ENCODE measurements at regions not wholly inside any gene's neighbourhood (a gene's known extent, or its start where the extent isn't known, plus 50 kb on each side); places are given as distances from the start of the nearest gene placed in this dataset.
"Not testable (repeated sequence)": the region's sequence is repeated elsewhere in the genome, so short reads cannot be mapped to it uniquely, and the experiment has no call there.

DNA sequence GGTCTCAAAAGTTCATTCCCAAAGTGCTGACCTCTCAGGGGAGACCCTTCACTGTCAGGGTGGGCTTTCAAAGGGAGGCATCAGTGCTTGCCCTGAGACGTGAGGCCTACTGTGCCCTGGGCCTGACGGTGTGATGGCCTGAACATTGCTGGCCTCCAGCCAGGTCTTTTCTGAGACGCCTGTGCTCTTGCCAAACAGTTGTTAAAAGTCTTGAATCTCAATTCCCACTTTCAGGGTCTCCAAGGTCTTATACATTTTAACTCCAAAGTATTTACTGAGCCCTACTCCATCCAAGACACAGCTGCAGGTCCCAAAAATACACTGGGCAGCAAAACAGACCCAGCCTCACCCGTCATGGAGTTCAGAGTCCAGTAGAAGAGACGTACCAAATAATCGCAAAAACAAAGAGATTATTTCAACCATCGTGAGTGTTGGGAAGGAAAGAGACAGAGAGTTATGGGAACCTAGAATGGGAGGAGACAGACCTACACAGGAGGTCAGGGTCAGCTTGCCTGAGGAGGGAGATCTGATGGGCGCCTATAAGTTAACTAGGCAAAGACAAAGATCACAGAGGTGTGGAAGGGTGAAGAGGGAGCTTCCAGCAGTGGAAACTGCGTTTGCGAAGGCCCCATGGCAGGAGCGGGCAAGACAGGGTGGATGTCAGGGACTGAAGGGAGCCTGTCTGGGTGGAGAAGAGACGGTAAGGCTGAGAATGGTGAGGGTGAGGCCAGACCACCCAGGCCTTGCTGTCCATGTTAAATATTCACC lies 446.3 kb downstream of the PREX1 start:
- no peak for DNase-seq (ENCODE audit: low spot score)

DNA sequence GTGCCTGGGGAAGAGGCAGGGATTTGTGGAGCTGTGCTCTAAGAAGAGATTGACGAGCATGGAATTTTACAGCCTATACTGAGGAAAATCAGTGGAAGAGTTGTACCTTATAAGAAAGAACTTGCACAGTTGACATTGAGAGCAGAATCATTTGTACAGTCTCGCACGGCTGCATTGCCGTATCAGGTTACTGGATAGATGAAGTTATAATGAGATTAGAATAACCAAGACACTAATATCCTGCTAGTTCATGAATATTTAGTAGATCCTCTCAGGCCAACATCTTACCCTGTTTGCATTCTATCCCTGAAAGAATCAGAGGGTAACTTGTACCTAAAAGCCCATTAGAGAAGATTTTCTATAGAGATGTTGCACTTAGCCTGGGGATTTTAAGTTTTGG lies 447.1 kb downstream of the PREX1 start:
- DNase-seq (ENCODE audit: low spot score) = no peak

DNA sequence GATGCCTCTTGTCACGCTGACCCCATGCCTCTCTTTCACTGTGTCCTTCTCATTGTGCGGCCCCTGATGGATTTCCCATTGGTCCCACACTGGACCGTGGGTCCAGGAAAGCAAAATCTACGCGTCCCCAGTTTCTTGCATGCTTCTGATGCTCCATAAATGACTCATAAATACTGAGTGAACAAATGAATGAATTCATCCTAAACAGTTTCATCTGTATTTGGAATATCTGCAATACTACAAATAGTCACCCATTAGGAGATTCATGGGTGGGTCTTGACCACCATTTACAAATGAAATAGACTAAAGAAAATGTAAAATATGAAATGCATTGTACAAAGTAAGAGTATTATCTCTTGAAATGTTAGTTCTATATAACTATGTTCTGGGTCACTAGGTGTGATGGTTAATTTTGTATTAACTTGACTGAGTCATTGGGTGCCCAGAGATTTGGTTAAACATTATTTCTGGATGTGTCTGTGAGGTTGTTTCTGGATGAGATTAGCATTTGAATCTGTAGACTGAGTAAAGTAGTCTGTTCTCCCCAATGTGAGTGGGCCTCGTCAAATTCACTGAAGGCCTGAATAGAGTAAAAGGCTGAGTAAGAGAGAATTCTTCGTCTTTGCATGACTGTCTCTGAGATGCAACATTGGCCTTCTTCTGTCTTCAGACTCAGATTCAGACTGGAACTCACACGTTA lies 448.7 kb downstream of the PREX1 start:
- no peak for DNase-seq (ENCODE audit: low spot score)

DNA sequence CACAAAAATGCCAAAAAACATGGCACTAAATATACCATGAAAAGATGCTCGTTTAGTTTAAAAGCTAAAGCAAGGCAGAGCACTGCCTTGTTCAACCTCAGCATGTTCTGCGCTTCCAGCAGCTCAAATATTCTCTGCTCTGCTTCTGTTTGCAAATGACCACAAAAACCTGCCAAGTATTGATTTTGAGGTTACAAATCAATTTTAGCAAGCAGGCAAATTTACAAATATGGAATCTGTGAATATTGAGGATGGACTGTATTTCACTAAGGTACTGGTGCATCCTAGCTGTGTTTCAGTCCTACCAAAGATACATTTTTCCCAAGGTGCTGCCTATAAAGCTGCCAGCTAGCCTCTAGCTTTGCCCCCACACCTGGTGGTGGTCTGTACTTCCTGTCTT lies 449.9 kb downstream of the PREX1 start:
- DNase-seq (ENCODE audit: low spot score) = no peak

DNA sequence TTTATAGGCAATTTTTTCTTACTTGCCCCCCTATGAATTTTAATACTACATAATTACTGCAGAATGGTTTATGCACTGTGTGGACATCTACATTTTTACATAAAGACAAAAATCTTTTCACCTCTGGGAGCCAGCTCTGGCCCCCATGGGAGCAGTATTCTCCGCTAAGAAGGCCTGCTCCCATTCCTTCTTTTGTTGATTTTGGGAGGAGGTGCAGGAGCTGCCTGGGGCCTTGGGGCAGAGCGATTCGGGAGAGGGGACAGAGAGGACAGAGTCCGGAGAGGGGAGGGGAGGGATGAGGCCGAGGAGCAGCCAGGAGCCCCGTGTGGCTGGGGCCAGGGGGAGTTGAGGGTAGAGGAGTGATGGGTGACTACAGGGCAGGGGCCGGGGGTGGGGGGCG lies 452.0 kb downstream of the PREX1 start:
- DNase-seq (ENCODE audit: low spot score) = no peak

DNA sequence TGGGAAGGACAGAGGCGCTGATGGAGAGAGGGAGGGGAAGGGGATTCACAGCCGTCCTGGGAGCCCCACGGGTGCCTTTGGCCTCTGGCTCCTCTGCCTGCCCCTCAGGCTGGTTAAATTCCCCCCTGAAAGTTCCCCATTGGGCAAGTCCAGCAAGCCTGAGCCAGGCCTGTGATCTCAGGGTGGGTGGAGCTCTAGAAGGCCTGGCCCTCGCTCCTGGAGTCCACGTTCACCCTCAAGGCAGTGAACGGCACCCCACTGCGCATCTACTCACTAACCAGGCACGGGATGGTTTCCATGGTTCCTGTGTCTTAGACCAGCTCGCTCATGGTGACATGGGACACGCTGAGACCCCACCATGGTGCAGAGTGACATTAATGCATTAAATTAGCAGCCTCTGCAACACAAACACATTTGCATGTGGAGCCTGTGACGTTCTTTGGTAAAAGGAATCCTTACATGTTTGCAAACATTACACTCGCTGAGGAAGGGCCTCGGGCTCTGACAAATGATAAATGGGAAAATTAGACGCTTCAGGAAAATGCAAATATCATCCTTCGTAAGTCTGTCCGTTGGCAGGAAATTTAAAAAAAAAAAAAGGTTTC lies 452.7 kb downstream of the PREX1 start:
- DNase-seq (ENCODE audit: low spot score) = no peak

DNA sequence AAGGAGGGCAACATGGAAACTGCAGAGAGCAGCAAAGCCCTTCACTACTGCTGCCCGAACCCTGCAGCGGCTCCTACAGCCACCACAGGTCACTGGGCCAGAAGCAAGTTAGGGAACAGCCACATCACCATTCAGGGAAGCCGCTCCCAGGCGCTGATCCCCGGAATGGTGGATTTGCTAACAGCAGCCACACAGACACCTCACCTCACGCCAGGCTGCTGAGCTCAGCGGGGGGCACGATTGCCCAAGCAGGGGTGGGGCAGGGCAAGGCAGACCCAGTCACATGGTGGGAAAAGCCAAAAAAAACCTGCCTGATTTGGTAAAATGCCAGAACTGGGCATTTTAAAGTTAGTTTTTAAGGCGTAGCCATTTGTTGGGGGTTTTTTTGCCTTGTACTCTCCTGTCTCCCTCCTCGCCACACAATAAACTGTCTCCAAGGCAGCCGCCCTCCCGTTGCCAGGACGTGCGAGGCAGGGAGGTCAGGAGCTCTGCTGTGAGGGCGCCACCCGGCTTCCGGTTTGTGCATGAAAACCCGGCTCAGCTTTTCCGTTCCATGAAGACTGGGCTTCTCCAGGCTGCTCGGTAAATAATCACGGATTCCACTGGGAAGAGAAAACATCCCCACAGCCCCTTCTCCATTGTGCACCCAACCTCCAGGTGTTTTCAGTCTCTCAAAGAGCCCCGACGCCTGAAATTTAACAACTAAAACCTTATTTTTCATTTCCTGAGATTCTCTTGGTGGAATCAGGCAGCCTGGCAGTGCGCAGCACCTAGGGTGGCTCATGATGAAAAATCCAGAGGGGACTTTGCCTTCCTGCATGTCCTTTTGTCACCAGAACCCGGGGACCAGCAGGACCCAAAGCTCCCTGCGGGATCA lies 453.5 kb downstream of the PREX1 start:
- DNase-seq (ENCODE audit: low spot score) = not testable (repeated sequence)

DNA sequence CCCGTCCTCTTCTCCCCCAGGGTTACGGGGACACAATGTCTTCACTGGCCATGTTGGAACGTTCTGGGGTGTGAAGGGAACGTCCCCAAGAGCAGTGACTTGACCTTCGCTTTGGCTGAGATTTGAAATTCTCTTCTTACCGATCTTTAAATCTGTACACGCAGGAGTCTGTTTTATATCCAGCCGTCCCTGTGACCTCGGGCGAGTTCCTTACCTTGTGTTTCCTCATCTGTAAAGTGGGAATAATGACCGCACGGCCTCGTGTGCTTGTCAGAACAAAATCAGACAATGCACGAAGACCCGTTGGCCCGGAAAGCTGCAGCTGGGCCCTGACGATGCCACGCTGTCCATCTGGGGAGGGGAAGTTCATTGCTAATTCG lies 454.3 kb downstream of the PREX1 start:
- no peak for DNase-seq (ENCODE audit: low spot score)

DNA sequence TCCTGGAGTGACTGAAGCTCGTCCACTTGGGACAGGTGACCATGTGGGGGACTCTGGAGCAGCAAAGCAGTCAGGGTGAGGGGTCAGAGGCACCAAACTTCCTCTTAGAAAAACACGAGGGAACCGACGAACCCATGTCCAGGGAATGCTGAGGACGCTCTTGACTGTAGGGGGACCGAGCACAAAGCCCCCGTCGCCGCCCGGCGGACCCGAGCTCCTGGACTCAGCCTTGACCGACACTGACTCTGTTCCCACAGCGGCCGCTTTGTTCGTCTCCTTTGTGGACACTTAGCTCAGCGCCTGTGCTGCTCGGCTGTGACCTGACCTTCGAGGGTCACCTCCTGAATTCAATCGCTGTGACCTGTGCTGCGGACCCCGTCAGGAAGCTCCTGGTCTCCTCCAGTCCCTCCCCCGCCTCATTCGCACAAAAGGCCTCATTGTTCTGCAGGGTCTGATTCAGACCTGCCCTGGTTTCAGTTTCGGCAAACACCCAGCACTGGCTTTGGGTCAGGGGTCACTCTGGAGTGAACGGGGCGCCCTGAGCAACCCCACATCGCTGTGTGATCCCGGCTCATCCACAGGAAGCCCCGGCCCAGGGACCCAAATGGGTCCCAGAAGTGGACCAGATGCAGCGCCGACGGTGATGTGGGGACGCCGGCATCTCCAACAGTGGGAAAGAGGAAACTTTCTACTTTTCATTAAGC lies 454.8 kb downstream of the PREX1 start:
- not testable (repeated sequence) for DNase-seq (ENCODE audit: low spot score)

DNA sequence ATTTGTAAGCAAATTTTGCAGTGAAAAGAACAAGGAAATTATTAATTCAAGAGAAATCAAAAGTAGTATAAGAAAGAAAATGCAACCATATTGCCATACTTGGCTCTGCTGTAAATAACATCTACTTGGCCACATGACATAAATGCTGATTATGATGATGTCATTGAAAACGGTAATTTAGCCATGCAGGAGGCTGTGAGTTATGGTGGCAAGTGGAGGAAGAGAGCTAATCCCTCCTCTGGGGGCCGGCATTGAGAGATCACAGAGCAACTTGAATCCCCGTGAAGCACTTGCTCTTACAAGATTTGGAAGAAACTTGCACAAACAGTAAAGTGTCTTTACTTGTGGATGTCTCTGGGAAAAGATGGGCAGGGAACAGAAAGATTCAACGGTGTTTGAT lies 456.6 kb downstream of the PREX1 start:
- no peak for DNase-seq (ENCODE audit: low spot score)

DNA sequence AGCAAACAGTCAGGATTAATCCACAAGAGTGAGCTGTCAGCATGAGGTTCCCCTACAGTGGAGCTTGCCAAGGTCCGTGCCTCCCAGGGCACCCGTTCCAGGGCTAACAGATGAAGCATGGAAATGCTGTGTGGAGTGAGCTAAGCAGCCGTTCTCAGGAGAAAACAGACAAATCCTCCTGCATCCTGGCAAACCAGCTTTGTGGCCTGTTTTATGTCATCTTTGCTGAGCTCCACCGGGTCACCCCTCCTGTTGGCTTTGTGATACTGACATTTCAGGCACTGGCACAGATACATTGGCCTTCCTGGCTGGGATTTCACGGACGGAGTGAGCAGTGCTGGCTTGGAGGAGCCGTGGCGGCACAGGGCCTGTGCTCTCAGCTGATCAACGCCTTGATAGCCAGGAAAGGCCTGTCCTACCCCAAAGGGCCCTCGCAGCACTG lies 459.2 kb downstream of the PREX1 start:
- not testable (repeated sequence) for DNase-seq (ENCODE audit: low spot score)

DNA sequence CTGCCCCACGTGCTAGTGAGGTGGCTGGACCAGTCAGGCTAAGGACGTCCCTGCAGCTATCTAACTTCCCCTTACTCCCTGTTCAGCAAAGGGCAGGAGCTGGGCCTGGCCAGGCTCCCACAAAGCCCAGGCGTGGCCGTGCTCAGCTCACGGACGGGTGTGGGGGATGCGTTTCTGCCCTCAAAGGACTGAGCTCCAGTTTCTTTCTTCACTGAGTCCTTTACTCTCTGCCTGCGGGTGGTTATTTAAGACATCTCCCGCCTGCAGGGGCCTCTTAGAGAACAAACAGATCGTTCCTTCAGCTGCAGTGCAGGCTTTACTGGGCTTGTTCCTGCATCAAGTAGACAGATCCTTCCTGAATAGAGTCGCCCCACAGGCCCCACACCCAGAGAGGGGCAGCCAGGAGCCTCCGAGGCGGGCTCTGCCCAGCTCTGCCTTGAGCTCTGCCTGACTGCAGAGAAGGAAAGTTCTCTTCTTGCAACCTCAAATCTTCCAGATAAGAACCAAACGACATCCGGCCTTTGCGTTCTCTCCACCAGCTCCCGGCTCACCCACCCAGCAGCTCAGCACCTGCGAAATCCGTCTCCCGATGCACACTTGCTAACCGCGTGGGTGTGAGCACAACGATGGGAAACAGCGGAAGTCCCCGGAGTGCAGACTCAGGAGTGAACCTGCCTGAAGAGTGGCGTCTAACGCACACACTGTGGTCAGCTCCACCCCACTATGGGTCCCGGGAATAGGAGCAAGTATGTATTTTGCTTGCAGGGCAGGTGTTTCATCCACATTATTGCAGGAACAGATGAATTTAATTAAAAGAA lies 460.0 kb downstream of the PREX1 start:
- DNase-seq (ENCODE audit: low spot score) = not testable (repeated sequence)

DNA sequence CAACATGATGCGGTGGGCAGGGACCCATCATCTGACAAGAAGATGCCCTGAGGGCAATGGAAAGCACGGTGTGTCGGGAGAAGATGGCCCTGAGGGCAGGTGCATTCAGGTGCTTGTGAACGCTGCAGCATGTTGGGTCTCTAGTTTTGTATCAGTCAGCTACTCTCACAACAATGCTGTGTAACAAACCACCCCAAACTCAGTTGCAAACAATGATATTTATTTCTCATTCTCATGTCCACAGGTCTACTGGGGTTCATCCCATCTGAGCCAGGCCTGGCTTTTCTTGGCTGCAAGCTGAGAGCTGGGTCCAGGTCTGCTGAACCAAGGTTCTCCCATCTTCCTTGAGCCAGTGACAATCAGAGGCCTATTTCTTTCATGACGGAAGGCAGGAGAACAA lies 461.6 kb downstream of the PREX1 start:
- DNase-seq (ENCODE audit: low spot score) = no peak

DNA sequence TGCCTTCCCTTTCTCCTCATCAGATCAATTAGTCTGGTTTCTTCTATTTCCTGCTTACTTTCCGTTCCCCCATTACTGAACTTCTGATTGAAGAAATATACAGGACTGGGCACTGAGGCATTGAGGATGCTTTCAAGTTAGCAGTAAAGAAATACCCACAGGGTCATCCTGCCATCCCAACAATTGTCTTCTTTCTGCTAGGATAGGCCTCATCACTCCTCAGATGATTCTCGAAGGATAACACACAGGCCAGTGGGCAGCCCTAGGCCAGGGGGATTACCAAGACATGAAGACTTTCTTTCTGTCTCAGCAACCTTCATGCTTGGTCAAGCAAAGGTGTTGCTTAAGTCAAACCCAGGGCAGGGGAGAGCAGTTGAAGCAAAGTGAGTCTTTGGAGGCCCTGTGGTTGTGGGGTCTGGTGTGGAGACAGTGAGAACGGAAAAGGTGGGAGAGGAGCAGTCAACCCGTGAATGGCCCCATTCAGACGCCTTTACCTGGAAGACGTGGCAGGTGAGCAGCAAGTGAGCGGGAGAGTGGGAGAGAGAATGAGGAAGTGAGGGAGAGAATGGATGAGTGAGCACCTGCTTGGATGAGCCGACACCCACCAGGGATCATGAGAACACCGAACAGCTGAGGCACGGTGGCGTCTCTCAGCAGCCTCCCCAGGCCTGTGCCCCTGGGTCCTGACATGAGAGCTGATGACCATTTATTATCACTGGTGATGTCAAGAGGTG lies 462.9 kb downstream of the PREX1 start:
- no peak for DNase-seq (ENCODE audit: low spot score)

DNA sequence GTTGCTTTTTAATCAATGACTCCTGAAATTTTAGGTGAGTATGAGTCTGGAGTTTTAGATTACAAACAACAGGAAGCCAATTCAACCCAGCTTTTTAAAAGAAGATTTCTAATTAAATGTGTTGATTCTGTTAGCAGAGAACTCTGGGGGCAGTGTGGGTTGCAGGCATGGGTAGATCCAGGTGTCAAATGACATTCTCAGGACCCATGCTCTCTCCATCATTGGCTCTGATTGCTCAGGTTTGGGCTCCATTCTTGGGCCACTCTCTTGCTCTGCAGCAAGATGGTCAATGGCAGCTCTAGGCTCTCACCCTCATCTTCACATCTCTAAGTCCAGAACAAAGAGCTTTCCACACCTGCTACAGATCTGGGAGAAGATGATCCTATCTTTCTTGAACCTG lies 463.7 kb downstream of the PREX1 start:
- no peak for DNase-seq (ENCODE audit: low spot score)

DNA sequence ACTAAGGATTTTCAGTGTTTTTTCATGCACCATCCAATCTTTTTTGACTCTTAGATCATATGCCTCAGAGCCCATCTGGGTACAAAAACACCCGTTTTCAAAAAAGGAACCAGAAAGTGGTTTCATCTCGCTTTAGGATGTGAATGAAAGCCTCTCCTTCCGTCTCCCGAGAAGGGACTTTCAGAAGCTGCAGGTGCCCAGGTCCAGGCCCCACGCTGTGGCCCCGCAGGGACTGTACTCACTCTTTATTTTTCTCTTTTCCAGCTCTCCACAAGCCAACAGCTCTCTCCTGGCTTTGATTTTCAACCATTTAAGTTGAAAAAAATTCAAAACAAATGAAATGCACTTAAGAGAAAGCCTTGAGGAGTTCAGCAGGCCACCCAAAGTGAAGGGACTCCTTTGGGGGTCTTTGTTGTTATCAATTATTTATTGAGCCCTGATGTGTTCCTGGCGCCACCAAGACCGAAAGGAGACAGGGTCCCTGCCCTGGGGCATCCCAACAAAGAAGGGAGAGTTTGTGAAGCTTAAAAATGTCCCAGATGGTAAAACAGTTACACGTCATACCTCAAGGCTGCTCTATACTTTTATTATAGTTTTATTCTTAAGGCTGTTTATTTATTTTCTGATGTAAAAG lies 467.3 kb downstream of the PREX1 start:
- DNase-seq (ENCODE audit: low spot score) = peak; percentile 79

DNA sequence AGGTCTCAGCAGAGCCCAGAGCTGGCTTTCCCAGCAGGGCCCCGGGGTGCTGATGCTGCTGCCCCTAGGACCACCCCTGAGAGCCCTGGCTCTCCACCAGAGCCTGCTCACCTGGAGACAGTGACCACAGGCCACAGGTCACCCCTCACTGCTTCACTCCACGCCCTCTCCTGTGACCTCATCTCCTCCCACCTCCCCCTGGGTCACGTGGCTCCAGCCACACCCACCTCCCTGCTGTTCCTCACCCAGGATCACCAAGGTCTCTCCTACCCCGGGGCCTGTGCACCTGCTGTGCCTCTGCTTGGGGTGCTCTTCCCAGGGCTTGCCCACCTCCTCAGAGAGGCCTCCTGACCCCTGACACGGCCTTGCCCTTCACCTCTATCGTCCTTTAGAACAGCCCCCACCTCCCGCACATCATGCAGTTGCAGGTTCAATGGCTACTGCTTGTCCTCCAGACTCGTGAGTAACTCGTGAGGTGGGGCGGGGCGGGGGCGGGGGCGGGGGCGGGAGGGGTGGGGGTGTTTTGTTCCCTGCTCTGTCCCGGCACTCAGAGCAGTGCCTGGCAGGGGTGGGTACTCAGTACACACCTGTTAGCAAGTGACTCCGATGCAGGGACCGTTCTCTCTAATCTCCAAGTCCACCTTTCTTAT lies 468.0 kb downstream of the PREX1 start:
- peak; percentile 72 for DNase-seq (ENCODE audit: low spot score)

DNA sequence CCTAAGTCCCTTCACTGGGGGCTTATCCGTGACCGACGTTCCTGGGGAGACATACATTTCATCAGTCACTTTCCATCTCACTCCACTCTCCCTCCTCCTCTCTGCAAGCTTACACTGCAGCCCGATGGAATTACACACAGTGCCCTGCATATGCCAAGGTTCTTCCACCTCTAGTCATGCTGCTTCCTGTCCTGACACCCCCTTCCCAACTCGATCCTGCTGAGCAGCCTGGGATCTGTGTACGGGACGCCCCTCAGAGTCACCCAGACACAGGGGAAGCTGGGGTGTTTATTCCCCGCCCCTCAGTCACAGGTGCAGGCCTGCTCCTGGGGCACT lies 468.8 kb downstream of the PREX1 start:
- not testable (repeated sequence) for DNase-seq (ENCODE audit: low spot score)

Data from NAMALWA (cell line).